Gastrocnemius medialis (tissue), 4 donors: ENCODE measurements at regions not wholly inside any gene's neighbourhood (a gene's known extent, or its start where the extent isn't known, plus 50 kb on each side); places are given as distances from the start of the nearest gene placed in this dataset.

Source experiments
- ATAC-seq, 2 donors: fragments of 150-250 bp; one replicate each; pipeline ENCODE4 v1.9.1; 2016
- DNase-seq, 2 donors: peaks; one replicate each; pipeline ENCODE4 v3.0.0-alpha.2; 2019
- H3K27ac ChIP-seq, 4 donors: fragments of 200-600 bp; sonication (generic); 1 replicate in 1 of 4; 2 replicates in 3 of 4; pipeline ENCODE4 v1.5.1; 2016 to 2018; ENCODE audit warnings: mild to moderate bottlenecking in 2 of 4, moderate library complexity in 1 of 4
- H3K27me3 ChIP-seq, 3 donors: fragments of 200-600 bp; sonication (generic) in 2 of 3; 1 replicate in 1 of 3; 2 replicates in 2 of 3; pipeline versions ENCODE4 v1.5.1 to v1.6.0; 2016 to 2019; ENCODE audit warnings: mild to moderate bottlenecking in 1 of 3, moderate library complexity in 1 of 3
- H3K36me3 ChIP-seq, 2 donors: fragments of 200-600 bp; sonication (generic) in 1 of 2; one replicate each; pipeline ENCODE4 v1.5.1; 2017 to 2018
- H3K4me1 ChIP-seq, 2 donors: fragments of 200-600 bp; sonication (generic) in 1 of 2; one replicate each; pipeline ENCODE4 v1.5.1; 2016 to 2017; ENCODE audit warnings: mild to moderate bottlenecking in 2 of 2
- H3K4me3 ChIP-seq, 4 donors: fragments of 200-600 bp; sonication (generic) in 3 of 4; 1 replicate in 1 of 4; 2 replicates in 3 of 4; pipeline ENCODE4 v1.5.1; 2016 to 2019; ENCODE audit warnings: mild to moderate bottlenecking in 2 of 4
- H3K9me3 ChIP-seq, 3 donors: fragments of 200-600 bp; sonication (generic) in 2 of 3; 1 replicate in 1 of 3; 2 replicates in 2 of 3; pipeline ENCODE4 v1.5.1; 2016 to 2019
- POLR2A ChIP-seq, 2 donors: fragments of 450-650 bp; IDR thresholded peaks; one replicate each; pipeline ENCODE4 v1.6.1; 2017; ENCODE audit warnings: antibody characterized with exemption in 2 of 2, mild to moderate bottlenecking in 2 of 2, moderate library complexity in 2 of 2
- in situ Hi-C, 4 donors: fragments of 200-750 bp; cut with MboI; loops; one replicate each; pipeline versions ENCODE4 v1.15.0 to v1.8.0; 2017; ENCODE audit warnings: low sequenced_read_pairs in 4 of 4
- intact Hi-C: fragments of 100-400 bp; cut with DNase I; formaldehyde crosslinking; loops from one replicate; pipeline ENCODE4 v1.15.1; 2023; ENCODE audit warnings: low total_unique reads
- TF ChIP-seq, protein P1 (sequence below), 5 experiments: fragments of 450-650 bp in 3 of 5; fragments of 200-600 bp in 2 of 5; sonication (generic) in 2 of 5; IDR thresholded peaks in 4 of 5; conservative IDR thresholded peaks in 1 of 5; 1 replicate in 4 of 5; 2 replicates in 1 of 5; pipeline ENCODE4 v1.5.1; 2016 to 2019; ENCODE audit warnings: antibody characterized with exemption in 5 of 5, mild to moderate bottlenecking in 3 of 5, moderate library complexity in 3 of 5

GRCh38 chr15:69526081-69527061, 73.8 kb downstream of the RPLP1 start:
- intact Hi-C loops, result no loop called here
- in situ Hi-C loops, result no loop called here
- TF ChIP-seq POLR2A (IDR thresholded peaks at IDR 0.05), result no peak
- no peaks in the 10 kb centered on the region for H3K4me1 ChIP-seq
- ATAC-seq, result no peak
- peaks cover 0 to 4% (median 0%) of the 10 kb centered on the region in 3 donors for H3K27me3 ChIP-seq
- no peak overlapping the region for H3K27ac ChIP-seq
- no peaks in the 10 kb centered on the region for H3K36me3 ChIP-seq
- H3K4me3 ChIP-seq, result no peak overlapping the region
- no peak for DNase-seq
- H3K9me3 ChIP-seq, result no peaks in the 10 kb centered on the region

DNA sequence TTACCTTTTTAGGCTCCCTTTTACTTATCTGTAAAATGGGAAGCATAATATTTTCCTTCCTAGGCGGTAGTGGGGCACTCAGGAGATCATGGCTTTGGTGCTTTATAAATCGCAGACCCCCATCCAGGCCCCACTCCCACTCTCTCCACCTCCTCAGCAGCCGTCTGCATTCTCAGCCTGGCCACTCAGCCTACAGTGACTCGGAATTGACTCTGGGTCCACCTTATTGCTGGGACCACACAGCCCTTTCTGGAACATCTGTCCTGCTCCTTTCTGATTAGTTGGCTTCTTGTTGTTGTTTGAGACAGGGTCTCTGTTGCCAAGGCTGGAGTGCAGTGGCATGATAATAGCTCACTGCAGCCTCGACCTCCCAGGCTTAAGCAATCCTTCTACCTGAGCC, 76.5 kb downstream of the RPLP1 start:
- Histone ChIP-seq H3K27ac (no peak overlapping the region), H3K4me1 (no peaks in the 10 kb centered on the region), H3K27me3 (peaks cover 0 to 4% (median 0%) of the 10 kb centered on the region in 3 donors), H3K4me3 (no peak overlapping the region), H3K9me3 (no peaks in the 10 kb centered on the region), H3K36me3 (no peaks in the 10 kb centered on the region)
- in situ Hi-C loops (no loop called here), intact Hi-C loops (no loop called here)
- TF ChIP-seq, protein P1, sequence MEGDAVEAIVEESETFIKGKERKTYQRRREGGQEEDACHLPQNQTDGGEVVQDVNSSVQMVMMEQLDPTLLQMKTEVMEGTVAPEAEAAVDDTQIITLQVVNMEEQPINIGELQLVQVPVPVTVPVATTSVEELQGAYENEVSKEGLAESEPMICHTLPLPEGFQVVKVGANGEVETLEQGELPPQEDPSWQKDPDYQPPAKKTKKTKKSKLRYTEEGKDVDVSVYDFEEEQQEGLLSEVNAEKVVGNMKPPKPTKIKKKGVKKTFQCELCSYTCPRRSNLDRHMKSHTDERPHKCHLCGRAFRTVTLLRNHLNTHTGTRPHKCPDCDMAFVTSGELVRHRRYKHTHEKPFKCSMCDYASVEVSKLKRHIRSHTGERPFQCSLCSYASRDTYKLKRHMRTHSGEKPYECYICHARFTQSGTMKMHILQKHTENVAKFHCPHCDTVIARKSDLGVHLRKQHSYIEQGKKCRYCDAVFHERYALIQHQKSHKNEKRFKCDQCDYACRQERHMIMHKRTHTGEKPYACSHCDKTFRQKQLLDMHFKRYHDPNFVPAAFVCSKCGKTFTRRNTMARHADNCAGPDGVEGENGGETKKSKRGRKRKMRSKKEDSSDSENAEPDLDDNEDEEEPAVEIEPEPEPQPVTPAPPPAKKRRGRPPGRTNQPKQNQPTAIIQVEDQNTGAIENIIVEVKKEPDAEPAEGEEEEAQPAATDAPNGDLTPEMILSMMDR (IDR thresholded peaks at IDR 0.05 in 4 of 5, conservative IDR thresholded peaks at IDR 0.05 in 1 of 5), result no peak
- no peak for TF ChIP-seq POLR2A (IDR thresholded peaks at IDR 0.05)
- DNase-seq (no peak), ATAC-seq (no peak)

DNA sequence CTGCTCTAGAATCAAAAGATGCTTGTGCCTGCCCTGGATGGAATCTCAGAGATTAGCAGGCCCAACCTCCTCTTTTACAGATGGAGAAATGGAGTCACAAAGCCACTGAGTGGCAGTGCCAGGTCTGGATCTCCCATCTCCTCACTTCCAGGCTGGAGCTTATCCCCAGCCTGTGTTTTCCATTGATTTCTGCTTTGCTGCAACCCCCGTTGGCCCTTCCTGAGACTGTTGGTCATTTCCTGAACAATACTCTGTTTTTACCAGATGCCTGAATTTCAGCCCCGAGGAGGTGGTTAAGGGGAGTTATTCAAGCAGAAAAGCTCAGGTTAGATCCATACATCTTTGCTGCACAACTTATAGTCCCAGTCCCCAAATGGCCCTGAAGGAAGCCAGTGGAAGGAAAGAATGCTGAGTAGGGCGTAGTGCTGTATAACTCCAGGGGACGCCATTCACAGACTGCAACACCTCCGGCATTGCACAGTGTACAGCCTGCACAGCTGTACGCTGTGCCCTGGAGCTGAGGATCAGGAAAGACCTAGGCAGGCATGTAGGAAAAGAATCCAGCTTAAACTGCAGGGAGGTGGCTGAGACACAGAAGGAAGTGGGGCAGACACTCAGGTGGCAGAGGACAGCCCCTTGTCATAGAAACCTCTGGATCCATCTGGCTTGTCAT, 77.5 kb downstream of the RPLP1 start:
- in situ Hi-C loops (no loop called here), intact Hi-C loops (loop anchor here (1.0 kb wide), 1 partner anchor 23 kb away; no protein-coding TSS in a partner anchor)
- DNase-seq, result no peak
- Histone ChIP-seq H3K27me3 (peaks cover 0 to 4% (median 0%) of the 10 kb centered on the region in 3 donors), H3K4me3 (no peak overlapping the region), H3K36me3 (no peaks in the 10 kb centered on the region), H3K9me3 (no peaks in the 10 kb centered on the region), H3K27ac (no peak overlapping the region), H3K4me1 (no peaks in the 10 kb centered on the region)
- no peak for ATAC-seq
- TF ChIP-seq, protein P1 (IDR thresholded peaks at IDR 0.05 in 4 of 5, conservative IDR thresholded peaks at IDR 0.05 in 1 of 5), result no peak
- TF ChIP-seq POLR2A (IDR thresholded peaks at IDR 0.05), result no peak

GRCh38 chr15:69530991-69531664, 78.5 kb downstream of the RPLP1 start:
- H3K9me3 ChIP-seq, result no peaks in the 10 kb centered on the region
- H3K4me3 ChIP-seq, result no peak overlapping the region
- intact Hi-C loops (loop anchor here (1.0 kb wide), 1 partner anchor 24 kb away; no protein-coding TSS in a partner anchor), in situ Hi-C loops (no loop called here)
- no peaks in the 10 kb centered on the region for H3K36me3 ChIP-seq
- no peak overlapping the region for H3K27ac ChIP-seq
- H3K27me3 ChIP-seq, result peaks cover 0 to 4% (median 0%) of the 10 kb centered on the region in 3 donors
- ATAC-seq (no peak), DNase-seq (no peak)
- no peaks in the 10 kb centered on the region for H3K4me1 ChIP-seq
- TF ChIP-seq POLR2A (IDR thresholded peaks at IDR 0.05), result no peak
- TF ChIP-seq, protein P1 (IDR thresholded peaks at IDR 0.05 in 4 of 5, conservative IDR thresholded peaks at IDR 0.05 in 1 of 5), result no peak
